Endothelial cell of umbilical vein (primary cell): ENCODE measurements at regions not wholly inside any gene's neighbourhood (a gene's known extent, or its start where the extent isn't known, plus 50 kb on each side); places are given as distances from the start of the nearest gene placed in this dataset.

Experiments
- BruUV-seq: library from RNA; stranded (reverse); fragments of 400-500 nt; replicated peaks from 2 replicates; lab custom pipeline; 2021; lab: Mats Ljungman, UMichigan
- CTCF ChIA-PET: fragments of 300-600, 350-600 bp; sonication (Branson Sonifier 250); formaldehyde crosslinking; loops from one replicate; lab custom pipeline; 2021; ENCODE audit warnings: antibody characterized with exemption, inconsistent platforms; lab: Charles Lee
- POLR2A ChIA-PET: fragments of 300-600, 350-600 bp; sonication (Branson Sonifier 250); formaldehyde crosslinking; loops from one replicate; lab custom pipeline; 2021; ENCODE audit warnings: antibody characterized with exemption, inconsistent platforms; lab: Charles Lee
- DNase-seq: peaks from one replicate; pipeline ENCODE4 v3.0.0-alpha.2; 2011; ENCODE audit warnings: low read depth, low spot score
- FAIRE-seq: peaks from 2 replicates; lab custom pipeline; 2011; peaks lifted over from hg19 to GRCh38; lab: Jason Lieb, UNC
- H2AFZ ChIP-seq: 2 replicates; pipeline ENCODE4 v1.6.0; 2012; ENCODE audit warnings: low read depth, low read length, control low read depth, inconsistent platforms
- H3K27ac ChIP-seq: 2 replicates; pipeline ENCODE4 v1.5.1; 2011; ENCODE audit warnings: low read depth, mild to moderate bottlenecking, control low read depth, low read length, moderate library complexity; ENCODE audit not compliant: insufficient read depth
- H3K27me3 ChIP-seq, 2 experiments: 2 replicates each; pipeline versions ENCODE4 v1.6.0 to v1.6.1; 2011; ENCODE audit warnings: low read length in 2 of 2, mixed read lengths in 1 of 2; ENCODE audit not compliant: control insufficient read depth in 2 of 2, insufficient read depth in 2 of 2
- H3K36me3 ChIP-seq, 2 experiments: 2 replicates in 1 of 2; 3 replicates in 1 of 2; pipeline ENCODE4 v1.5.1; 2011; ENCODE audit warnings: low read length in 2 of 2, mild to moderate bottlenecking in 1 of 2, moderate library complexity in 1 of 2; ENCODE audit not compliant: control insufficient read depth in 2 of 2, insufficient read depth in 2 of 2; ENCODE audit errors: extremely low read depth in 1 of 2
- H3K4me1 ChIP-seq: 3 replicates; pipeline ENCODE4 v1.5.1; 2011; ENCODE audit warnings: mild to moderate bottlenecking, low read length; ENCODE audit not compliant: control insufficient read depth, insufficient read depth; ENCODE audit errors: extremely low read depth
- H3K4me2 ChIP-seq: 2 replicates; pipeline ENCODE4 v1.6.1; 2011; ENCODE audit warnings: low read length, control low read depth, mixed read lengths; ENCODE audit not compliant: insufficient read depth
- H3K4me3 ChIP-seq, 3 experiments: fragments of 200-600 bp in 1 of 3; sonication (generic), shearing (Covaris generic) in 1 of 3; replicated peaks in 1 of 3; 2 replicates each; pipeline ENCODE4 v1.5.1; 2011 to 2016; ENCODE audit warnings: control low read depth in 3 of 3, low read length in 3 of 3, mild to moderate bottlenecking in 2 of 3, inconsistent platforms in 1 of 3, low read depth in 1 of 3, moderate library complexity in 1 of 3; ENCODE audit not compliant: insufficient read depth in 1 of 3
- H3K79me2 ChIP-seq: 2 replicates; pipeline ENCODE4 v1.6.0; 2012; ENCODE audit warnings: low read length, inconsistent platforms; ENCODE audit not compliant: control insufficient read depth, insufficient read depth
- H3K9ac ChIP-seq: replicated peaks from 2 replicates; pipeline ENCODE3; 2011; ENCODE audit warnings: low read length, control low read depth; ENCODE audit not compliant: insufficient read depth; ENCODE audit errors: extremely low read depth
- H3K9me1 ChIP-seq: replicated peaks from 3 replicates; pipeline ENCODE4 v1.6.0; 2011; ENCODE audit warnings: mild to moderate bottlenecking, low read length; ENCODE audit not compliant: control insufficient read depth, insufficient read depth; ENCODE audit errors: extremely low read depth
- H3K9me3 ChIP-seq: replicated peaks from 2 replicates; pipeline ENCODE4 v1.5.1; 2012; ENCODE audit warnings: low read length, inconsistent platforms; ENCODE audit not compliant: control insufficient read depth, insufficient read depth
- H4K20me1 ChIP-seq: replicated peaks from 2 replicates; pipeline ENCODE3; 2011; ENCODE audit warnings: mild to moderate bottlenecking, low read length; ENCODE audit not compliant: control insufficient read depth, insufficient read depth; ENCODE audit errors: extremely low read depth
- CTCF ChIP-seq, 2 donors: IDR thresholded peaks; 1 replicate in 1 of 2; 2 replicates in 1 of 2; pipeline ENCODE4 v1.5.1; 2011; ENCODE audit warnings: low read length in 2 of 2, mild to moderate bottlenecking in 2 of 2, moderate library complexity in 2 of 2, control low read depth in 1 of 2, inconsistent platforms in 1 of 2, low read depth in 1 of 2; ENCODE audit not compliant: insufficient read depth in 1 of 2; ENCODE audit errors: extremely low read depth in 1 of 2
- EZH2 ChIP-seq: IDR thresholded peaks from 2 replicates; pipeline ENCODE4 v1.6.1; 2012; ENCODE audit warnings: borderline replicate concordance, low read depth, mild to moderate bottlenecking, moderate library complexity, low read length, inconsistent platforms; ENCODE audit not compliant: severe bottlenecking
- FOS ChIP-seq: IDR thresholded peaks from 2 replicates; pipeline ENCODE4 v1.6.1; 2011; ENCODE audit warnings: mild to moderate bottlenecking, low read length, moderate library complexity, borderline replicate concordance; ENCODE audit not compliant: insufficient read depth
- GATA2 ChIP-seq: IDR thresholded peaks from 2 replicates; pipeline ENCODE4 v1.7.0; 2011; ENCODE audit warnings: low read depth, mild to moderate bottlenecking, moderate library complexity, mixed read lengths, low read length; ENCODE audit not compliant: insufficient read length, insufficient read depth
- JUN ChIP-seq: IDR thresholded peaks from 2 replicates; pipeline ENCODE4 v1.6.1; 2011; ENCODE audit warnings: borderline replicate concordance, low read depth; ENCODE audit not compliant: insufficient read length, insufficient read depth
- MYC ChIP-seq: IDR thresholded peaks from one replicate; pipeline ENCODE4 v1.6.1; 2011; ENCODE audit warnings: mild to moderate bottlenecking, low read depth, low read length
- POLR2A ChIP-seq: IDR thresholded peaks from 2 replicates; pipeline ENCODE4 v1.6.1; 2012; ENCODE audit warnings: low read depth, mild to moderate bottlenecking, control low read depth, low read length
- POLR2AphosphoS5 ChIP-seq: IDR thresholded peaks from 2 replicates; pipeline ENCODE4 v1.6.1; 2012; ENCODE audit warnings: low read depth, mild to moderate bottlenecking, control low read depth, low read length, moderate library complexity; ENCODE audit not compliant: insufficient read depth
- dilution Hi-C: fragments of 300-500 bp; cut with MboI; formaldehyde crosslinking; loops from one replicate; pipeline ENCODE4 v1.15.0; 2019; ENCODE audit warnings: low sequenced_read_pairs; ENCODE audit not compliant: extremely low pct_ligation_motif_present
- intact Hi-C: fragments of 100-400 bp; cut with micrococcal nuclease; formaldehyde crosslinking; loops from one replicate; pipeline ENCODE4 v1.10.0; 2022
- TF ChIP-seq, protein P1 (sequence below): IDR thresholded peaks from 2 replicates; pipeline ENCODE4 v1.6.1; 2011; ENCODE audit not compliant: insufficient read depth, insufficient read length

DNA sequence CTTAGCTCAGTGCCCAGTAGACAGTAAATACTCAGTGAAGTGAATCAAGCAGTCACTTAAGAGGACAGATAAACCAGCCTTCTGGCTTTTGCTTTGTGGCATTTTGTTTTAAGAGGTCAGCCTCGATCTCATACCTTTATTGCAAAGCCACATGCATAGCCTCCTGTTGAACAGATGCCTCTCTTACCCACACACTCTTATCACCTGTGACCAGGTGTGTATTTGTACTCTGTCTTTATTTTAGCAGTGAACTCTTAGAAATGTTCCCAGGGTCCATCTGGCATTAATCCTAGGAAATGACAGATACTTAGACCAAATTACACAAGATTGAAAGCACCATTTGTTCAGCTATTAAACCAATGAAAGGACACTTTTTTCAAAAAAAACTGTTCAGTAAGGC, 1426.5 kb downstream of the CDH11 start:
- no TSS peak for BruUV-seq
- no peaks in the 10 kb centered on the region for H3K36me3 ChIP-seq
- H3K9me1 ChIP-seq, result no peaks in the 10 kb centered on the region
- H3K4me1 ChIP-seq, result no peaks in the 10 kb centered on the region
- no peak for DNase-seq
- H3K79me2 ChIP-seq, result no peaks in the 10 kb centered on the region
- H3K4me2 ChIP-seq, result no peak overlapping the region
- no peak overlapping the region for H3K4me3 ChIP-seq
- CTCF ChIA-PET, result no interaction called here
- H3K9me3 ChIP-seq, result no peaks in the 10 kb centered on the region
- H3K9ac ChIP-seq, result no peak overlapping the region
- FAIRE-seq, result no peak
- H4K20me1 ChIP-seq, result no peaks in the 10 kb centered on the region
- POLR2A ChIA-PET, result no interaction called here
- dilution Hi-C loops, result no loop called here
- TF ChIP-seq EZH2 (no peak), JUN (no peak), MYC (no peak), POLR2AphosphoS5 (no peak), GATA2 (no peak), FOS (no peak), POLR2A (no peak), CTCF (IDR thresholded peaks at IDR 0.05; ENCODE audit: extremely low read depth in 1 of 2, insufficient read depth in 1 of 2, low read depth in 1 of 2, low read length in 2 of 2) (no peak)
- TF ChIP-seq, protein P1, sequence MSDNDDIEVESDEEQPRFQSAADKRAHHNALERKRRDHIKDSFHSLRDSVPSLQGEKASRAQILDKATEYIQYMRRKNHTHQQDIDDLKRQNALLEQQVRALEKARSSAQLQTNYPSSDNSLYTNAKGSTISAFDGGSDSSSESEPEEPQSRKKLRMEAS, result no peak
- H3K27me3 ChIP-seq, result no peaks in the 10 kb centered on the region
- no peak overlapping the region for H3K27ac ChIP-seq
- H2AFZ ChIP-seq, result no peak overlapping the region
- intact Hi-C loops, result no loop called here
